GM18507 (cell line): ENCODE measurements at regions not wholly inside any gene's neighbourhood (a gene's known extent, or its start where the extent isn't known, plus 50 kb on each side); places are given as distances from the start of the nearest gene placed in this dataset.
"Not testable (repeated sequence)": the region's sequence is repeated elsewhere in the genome, so short reads cannot be mapped to it uniquely, and the experiment has no call there.

Experiments
- DNase-seq: peaks from one replicate; pipeline ENCODE4 v3.0.0; 2011; ENCODE audit warnings: low read depth; ENCODE audit not compliant: insufficient read length; ENCODE audit errors: extremely low spot score
- FAIRE-seq: peaks from 2 replicates; lab custom pipeline; 2011; peaks lifted over from hg19 to GRCh38; lab: Jason Lieb, UNC

- FAIRE-seq, result no peak
- no peak for DNase-seq
Observed at GRCh38 chr13:50219743-50220142, 204.5 kb downstream of the KCNRG start.

GRCh38 chr13:50220938-50221337, 205.7 kb downstream of the KCNRG start:
- FAIRE-seq, result no peak
- DNase-seq, result no peak

GRCh38 chr13:50222569-50223332, 207.5 kb downstream of the KCNRG start:
- FAIRE-seq (peak; percentile 65), DNase-seq (no peak)

- peak; percentile 83 for FAIRE-seq
- DNase-seq, result no peak
Observed at GRCh38 chr13:50224534-50224933, 209.3 kb downstream of the KCNRG start.

- FAIRE-seq, result no peak
- no peak for DNase-seq
Observed at GRCh38 chr13:50225193-50226155, 210.2 kb downstream of the KCNRG start.

GRCh38 chr13:50226515-50227155, 211.4 kb downstream of the KCNRG start:
- DNase-seq, result no peak
- peak; percentile 76 for FAIRE-seq

GRCh38 chr13:50227361-50227760, 212.1 kb downstream of the KCNRG start:
- no peak for DNase-seq
- no peak for FAIRE-seq

- FAIRE-seq (no peak), DNase-seq (no peak)
Observed at GRCh38 chr13:50228527-50228926, 213.3 kb downstream of the KCNRG start.

- FAIRE-seq (peak; percentile 55), DNase-seq (no peak)
Observed at GRCh38 chr13:50229960-50230661, 214.9 kb downstream of the KCNRG start.

- FAIRE-seq (no peak), DNase-seq (no peak)
Observed at GRCh38 chr13:50230662-50230978, 215.4 kb downstream of the KCNRG start.

- not testable (repeated sequence) for FAIRE-seq, DNase-seq
Observed at GRCh38 chr13:50233574-50233973, 218.3 kb downstream of the KCNRG start.

GRCh38 chr13:50235604-50236342, 220.5 kb downstream of the KCNRG start:
- DNase-seq (no peak), FAIRE-seq (peak; percentile 60)

- DNase-seq, result peak; percentile 47
- peak; percentile 97 for FAIRE-seq
Observed at GRCh38 chr13:50236898-50237318, 221.7 kb downstream of the KCNRG start.

- no peak for DNase-seq
- FAIRE-seq, result no peak
Observed at GRCh38 chr13:50238922-50239321, 223.7 kb downstream of the KCNRG start.

- FAIRE-seq (no peak), DNase-seq (no peak)
Observed at GRCh38 chr13:50241479-50241878, 226.2 kb downstream of the KCNRG start.

GRCh38 chr13:50243931-50244330, 228.7 kb downstream of the KCNRG start:
- DNase-seq (no peak), FAIRE-seq (no peak)

- FAIRE-seq (no peak), DNase-seq (no peak)
Observed at GRCh38 chr13:50244355-50244712, 229.1 kb downstream of the KCNRG start.

- peak; percentile 70 for FAIRE-seq
- no peak for DNase-seq
Observed at GRCh38 chr13:50244713-50245574, 229.7 kb downstream of the KCNRG start.
